HG03460 (cell line): ENCODE measurements at regions not wholly inside any gene's neighbourhood (a gene's known extent, or its start where the extent isn't known, plus 50 kb on each side); places are given as distances from the start of the nearest gene placed in this dataset.

Source experiments
- ATAC-seq: cut with Tn5 transposase; IDR thresholded peaks from one replicate; pipeline ENCODE4 v1.9.1; 2021; ENCODE audit not compliant: unreplicated experiment

DNA sequence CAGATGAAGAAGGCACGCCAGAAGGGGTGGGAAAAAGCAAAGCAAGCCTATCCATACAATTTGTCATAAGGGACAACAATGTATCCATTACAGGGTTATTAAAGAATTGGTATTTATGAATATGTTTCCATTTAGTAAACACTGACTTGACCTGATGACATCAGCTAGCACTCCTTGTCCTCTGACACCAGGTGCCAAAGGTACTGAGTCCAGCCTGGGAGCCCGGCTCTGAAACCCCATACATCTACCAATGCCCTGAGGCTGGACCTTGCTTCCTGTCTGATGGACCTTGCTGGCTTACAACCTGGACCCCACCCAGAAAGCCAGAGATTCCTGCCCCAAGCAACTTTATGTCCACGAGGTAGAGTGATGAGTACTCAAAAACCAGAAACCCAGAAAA, 263.0 kb upstream of the ATP11B start:
- no peak for ATAC-seq

DNA sequence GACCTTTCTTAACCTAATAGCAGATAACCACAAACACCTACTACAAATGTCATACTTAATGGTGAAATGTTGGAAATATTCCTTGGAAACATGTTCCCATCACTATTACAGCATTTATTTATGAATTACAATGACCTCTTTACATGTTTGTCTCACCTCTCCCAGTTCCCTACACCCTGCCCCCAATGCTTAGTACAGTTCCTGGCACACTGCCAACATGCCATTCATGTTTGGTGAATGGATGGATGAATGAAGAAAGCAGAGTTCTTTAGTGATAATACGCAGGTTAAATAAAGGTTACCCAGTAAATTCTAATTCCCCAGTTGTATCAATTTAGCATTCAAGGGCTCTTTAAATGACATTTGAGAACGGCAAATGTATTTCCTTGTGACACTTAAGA, 259.9 kb upstream of the ATP11B start:
- no peak for ATAC-seq

DNA sequence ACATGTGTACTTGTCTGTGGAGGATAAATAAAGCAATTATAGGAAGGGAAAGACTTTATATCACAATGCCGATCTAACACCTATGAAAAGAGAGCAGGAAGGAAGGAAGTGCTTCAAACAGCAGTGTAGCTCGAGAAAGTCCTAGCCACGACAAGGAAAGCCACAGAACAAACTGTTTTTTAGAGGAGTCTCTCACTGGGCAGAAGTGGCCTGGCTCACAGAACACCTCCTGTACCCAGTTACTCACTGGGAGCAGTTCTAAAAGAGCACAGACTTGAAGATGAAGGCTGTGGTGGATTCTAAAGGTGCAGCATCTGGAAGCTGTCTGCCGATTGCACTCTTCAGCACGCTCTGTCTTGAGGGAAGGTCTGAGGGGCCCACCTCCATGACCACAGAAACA, 248.8 kb upstream of the ATP11B start:
- ATAC-seq = no peak

DNA sequence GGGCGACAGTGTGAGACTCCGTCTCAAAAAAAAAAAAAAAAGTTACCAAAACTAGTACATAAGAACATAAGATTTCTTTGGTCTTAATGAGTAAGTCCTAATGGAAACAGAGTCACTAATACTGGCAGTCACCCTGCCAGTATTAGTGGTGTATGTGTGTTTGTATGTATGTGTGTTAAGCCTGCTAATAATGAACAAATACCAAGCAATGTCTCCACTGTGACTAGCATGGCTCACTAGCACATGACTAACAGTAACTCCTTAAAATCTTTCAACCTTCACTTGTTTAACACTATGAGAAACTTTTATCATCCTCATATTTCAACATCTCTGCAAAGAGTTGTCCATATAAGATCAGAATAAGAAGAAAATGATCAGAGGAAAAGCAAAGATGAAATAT, 231.0 kb upstream of the ATP11B start:
- ATAC-seq = no peak

DNA sequence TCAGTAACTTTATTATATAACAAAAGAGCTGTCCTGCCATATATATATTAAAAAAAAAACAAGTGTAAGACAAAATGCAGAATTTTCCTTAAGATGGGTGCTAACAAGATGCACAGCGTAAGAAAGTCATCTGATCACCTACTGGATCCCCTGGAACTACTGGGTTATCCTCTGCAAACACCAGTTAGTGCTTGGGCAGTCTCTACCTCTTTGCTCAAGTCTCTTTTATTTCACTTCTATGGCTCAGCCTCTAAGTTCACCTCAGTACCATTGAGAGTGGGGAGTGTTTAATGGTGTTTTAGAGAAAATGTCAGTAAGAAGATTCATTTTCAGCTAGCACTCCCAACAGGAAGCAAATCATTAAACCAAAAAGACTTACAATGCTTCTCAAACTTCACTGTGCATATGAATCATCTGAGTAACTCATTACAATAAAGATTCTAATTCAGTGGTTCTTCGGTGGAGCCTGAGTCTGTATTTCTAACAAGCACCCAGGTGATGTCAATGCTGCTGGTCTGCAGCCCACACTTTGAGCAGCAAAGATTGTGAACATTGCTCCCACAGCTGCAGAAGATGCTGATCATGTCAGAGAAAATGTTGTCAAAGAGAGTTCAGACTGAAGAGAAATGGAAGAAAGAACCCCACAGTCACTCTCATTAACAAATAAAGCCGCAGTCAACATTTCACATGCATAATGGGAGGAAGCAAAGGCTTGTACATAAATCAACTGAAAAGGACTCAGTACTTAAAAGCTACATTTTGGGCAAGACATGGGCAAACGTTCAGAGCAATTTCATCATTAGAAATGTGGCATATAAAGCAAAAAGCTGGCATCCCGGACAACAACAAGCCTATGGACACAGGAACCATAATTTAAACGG, 227.1 kb upstream of the ATP11B start:
- ATAC-seq = no peak

DNA sequence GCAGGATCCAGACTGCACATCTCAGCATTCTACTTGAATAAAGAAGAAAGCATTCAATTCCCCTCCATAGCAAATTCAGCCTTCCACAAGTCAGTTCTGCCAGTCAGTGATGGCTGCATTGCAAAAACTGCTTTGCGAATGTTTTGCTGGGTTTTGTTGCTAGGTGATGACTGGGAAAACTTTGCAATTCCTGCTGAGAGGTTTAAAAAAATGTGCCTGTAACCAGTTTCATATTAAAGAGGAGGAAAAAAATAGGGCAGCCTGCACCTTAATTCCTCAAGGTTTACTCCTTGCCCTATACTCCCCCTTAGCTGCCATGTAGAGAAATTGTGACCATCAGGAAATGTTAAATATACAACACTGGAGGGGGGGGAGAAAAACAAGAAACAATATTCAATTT, 225.6 kb upstream of the ATP11B start:
- no peak for ATAC-seq

DNA sequence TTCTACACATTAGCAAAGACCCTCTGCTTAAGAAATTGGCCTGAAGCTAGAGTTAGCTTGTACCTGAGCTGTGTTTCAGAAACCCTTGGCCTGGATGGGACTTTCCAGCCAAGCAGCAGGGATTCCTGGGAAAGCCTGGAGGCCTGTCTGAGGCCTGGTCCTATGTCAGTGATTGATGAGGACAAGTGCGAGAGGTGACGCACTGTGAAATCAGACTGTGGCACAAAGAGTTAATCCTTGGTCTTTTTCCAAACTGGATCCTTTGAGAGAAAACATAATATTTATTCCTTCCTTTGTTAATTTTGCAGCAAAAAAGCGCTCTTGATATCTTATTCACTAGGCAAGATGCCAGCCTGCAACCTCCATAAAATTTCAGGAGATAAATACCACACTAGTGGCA, 225.0 kb upstream of the ATP11B start:
- no peak for ATAC-seq

DNA sequence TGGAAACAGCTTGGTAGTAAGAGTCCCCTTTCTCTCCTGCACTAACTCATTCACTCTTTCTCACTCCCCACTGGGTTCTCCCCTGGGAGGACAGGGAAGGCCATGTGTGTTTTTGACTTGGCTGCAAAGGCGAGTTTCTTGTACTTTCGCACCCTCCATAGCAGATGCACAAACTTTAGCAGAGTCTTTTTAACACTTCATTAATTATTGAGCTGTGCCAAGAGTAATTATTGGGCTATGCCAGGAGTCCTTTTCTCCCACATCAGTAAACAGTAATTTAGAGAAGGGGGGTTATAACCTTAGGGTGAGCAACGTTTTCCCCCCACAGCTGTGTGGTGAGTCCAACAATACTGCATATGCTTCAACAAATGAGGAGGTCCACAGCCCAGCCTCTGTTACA, 224.4 kb upstream of the ATP11B start:
- no peak for ATAC-seq

DNA sequence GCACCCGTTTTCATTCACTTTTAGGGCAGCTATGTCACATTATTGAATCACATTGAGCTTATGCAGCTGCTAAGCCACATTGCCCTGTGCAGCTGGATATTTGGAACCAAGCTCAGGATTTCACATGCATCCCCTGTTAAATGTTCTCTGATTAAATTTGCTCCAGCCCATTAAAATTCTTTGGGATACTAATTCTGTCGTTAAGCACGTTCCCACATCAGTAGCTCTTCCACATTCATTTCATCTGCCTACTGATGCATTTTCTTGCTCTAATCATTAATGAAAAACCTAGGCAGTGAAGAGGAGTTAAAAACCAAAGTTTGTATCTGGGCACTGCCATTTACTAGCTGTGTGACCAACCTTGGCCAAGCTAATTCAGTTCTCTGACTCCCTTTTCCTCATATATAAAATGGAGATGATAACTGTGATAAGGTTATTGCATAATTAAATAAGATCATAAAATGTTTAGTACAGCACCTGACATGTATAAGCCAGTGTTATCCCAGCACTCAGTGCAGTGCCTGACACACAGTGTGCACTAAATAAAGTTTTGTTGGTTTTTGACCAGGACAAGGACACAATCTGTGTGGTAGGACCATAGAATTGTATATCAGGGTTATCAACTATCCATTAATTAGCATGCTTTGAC, 222.2 kb upstream of the ATP11B start:
- ATAC-seq = no peak

DNA sequence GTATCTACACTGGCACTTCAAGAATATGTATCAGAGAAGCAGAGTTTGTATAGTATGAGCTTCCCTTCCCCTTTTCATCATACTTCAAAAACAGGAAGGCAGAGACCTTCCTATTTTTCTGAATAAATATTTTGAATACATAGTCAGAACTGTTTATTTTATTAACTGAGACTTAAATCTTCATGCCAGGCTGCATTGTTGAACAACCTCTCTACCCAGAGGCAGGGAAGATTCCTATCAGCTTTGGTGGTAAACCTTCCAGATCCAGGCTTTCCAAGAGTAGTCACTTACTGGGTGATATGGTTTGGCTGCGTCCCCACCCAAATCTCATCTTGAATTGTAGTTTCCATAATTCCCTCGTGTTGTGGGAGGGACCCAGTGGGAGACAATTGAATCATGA, 217.4 kb upstream of the ATP11B start:
- no peak for ATAC-seq

DNA sequence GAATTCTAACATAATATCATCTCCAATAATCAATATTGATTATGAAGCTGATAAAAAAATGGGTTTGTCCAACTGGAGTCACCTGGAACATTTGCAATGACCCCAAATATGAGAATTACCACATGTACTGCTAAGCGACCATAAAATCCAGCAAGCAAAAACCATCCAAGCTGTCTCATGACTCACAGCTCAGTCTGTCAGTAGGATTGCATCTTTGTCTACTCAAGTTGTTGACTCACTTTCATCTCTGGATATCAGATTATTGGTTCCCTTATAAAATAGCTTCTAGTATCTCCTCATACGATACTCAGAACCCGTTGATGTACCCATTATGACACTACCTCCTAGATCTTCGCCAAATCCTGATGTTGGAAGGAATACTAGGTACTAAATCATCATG, 209.8 kb upstream of the ATP11B start:
- no peak for ATAC-seq

DNA sequence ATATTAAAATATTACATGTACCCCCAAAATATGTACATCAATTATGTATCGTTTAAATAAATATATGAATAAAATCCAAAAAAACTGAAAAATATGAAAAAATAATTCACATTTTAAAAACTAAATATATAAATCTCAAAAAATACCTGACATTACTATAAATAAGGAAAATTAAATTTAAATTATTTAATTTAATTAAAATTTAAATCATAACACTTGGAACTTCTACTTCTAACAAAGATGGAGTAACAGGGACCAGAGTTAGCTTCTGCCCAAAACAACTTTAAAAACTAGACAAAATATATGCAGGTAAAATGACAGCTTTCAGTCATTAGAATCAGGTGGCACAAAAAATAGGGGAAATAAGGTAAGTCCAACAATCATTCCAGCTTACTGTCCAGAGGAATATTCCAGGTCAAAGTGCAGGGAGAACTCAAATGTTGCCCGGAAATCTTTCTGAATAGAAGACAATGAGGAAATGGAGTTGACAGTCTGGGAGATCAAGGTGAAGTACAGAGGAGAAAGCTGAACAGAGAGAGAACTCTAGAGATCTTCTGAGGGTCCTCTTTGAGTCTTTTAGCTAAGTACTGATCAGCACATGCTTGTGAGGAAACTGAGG, 207.7 kb upstream of the ATP11B start:
- no peak for ATAC-seq

DNA sequence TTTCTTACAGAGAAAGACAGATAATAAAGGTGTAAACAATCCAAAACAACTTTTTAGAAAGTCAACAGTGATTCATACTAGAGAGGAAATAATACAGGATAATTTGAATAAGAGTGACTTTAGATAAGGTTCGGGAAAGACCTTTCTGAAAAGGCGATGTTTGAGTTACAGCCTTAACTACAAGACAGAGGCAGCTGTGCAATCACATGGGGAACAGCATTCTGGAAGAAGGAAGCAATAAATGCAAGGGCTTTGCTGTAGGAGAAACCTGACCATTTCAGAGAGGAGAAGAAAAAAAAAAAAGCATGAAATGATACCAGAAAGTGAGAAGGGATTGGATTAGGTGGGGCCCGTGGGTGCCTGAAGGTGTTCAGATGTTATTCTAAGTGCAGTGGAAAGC, 200.6 kb upstream of the ATP11B start:
- ATAC-seq = no peak

DNA sequence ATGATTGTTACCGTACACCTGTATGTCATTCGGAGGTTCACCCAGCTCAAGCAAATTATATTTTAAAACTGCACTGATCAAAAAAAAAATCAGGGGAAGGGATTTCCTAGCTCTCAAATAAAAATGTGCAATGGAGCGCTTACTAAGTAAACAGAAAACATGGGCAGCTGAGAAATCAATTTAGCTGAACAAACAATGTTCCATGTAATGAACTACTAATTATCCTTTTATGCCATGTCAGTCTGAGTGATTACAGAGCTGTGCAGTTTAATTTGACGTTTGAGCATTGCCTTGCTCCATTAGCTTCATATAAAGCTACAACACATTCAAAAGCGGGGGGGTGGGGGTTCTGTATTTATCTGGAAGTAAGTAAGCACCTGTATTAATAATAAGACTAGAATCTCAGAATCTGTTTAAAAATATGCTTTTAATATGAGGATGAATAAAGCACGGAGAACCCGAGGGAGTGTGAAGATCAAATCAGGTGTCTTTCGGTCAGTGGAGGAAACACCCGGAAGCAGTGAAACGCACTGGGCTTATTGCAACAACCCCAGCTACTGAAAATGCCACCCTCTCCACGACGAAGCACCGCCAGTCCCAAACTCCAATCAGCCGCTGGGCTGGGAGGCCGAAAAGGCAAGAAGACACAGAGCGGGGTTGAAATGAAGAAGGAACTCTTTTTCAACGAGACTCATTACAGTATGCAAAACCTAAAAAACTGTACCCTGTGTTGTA, 196.5 kb upstream of the ATP11B start:
- ATAC-seq = no peak

DNA sequence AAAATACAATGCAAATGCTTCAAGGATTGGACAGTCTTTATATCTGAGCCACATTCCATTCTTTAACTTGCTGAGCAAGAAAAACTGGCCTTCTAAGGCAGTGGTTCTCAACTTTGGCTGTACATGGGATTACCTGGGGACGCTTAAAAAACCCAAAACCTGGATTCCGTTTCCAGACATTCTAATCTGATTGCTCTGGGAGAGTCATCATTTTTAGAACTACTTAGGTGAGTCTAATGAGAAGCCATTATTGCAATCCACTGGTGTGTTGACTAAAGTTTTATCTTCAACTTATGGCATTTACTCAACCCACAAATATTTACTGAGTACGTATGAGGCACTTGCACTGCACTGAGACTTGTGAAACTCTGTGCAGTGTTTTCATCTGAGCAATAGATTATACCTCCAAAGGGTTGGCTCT, 195.7 kb upstream of the ATP11B start:
- ATAC-seq = no peak

DNA sequence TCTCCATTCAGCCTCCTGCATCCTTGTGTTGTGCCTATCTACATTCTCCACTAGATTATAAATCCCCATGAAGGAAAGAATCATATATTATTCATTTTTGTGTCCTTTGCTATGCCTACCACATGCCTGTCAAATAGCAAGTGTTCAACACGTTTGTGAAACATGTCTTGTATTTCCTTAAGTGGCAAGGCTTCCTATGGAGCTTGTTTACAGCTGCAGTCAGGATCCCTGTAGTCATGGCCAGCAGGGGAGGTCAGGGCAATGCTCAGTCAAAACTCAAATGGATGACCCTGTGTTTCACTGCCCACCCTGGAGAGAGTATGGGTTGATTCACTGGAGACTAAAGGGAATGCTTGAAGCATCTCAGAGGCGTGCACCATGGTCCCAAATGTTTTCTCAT, 191.7 kb upstream of the ATP11B start:
- no peak for ATAC-seq

DNA sequence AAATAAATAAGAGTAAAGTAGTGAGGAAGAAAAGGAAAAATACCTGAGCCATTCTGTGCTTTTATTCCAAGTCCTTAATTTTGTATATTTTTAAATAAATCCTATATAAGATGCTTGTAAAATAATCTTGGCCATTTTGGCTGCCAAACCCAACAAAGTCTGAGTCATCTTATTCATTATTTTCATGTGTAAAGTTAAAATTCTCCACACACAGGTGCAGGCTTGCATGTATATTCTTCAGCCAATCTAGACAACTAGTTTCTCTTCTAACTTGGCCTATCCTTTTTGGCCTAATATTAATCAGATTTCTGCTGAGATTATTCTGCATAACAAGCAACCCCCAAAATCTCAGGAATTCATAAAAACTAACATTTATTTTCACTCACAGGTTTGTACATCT, 189.8 kb upstream of the ATP11B start:
- ATAC-seq = no peak

DNA sequence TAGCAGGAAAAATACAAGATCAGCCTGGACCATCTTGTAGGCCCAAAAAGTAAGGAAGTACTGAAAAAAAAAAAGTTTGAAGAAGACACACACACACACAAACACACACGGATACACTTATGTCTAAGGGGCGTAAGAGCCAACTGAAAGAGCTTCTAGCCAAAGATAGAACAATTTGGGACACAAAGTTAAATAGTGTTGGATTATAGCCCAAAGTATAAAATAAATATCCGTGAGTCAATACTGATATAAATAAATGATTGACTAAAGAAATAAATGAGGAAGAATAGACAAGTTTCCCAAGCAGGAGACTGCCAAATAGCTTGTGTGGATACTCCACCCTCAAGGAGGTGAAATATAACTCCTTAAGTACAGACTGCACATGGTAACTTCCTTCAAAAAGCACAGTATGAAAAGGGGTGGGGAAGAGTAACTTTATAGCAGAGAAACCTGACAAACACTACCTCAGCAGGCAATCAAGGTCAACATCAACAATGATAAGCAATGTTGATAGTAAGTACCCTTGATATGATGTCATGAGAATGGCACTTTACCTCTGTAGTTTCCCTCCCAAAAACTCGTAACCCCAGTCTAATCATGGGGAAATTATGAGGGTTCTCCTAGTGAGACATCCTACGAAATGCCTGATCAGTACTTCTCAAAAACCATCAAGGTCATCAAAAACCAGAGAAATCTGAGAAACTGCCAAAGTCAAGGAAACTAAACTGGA, 187.3 kb upstream of the ATP11B start:
- no peak for ATAC-seq

DNA sequence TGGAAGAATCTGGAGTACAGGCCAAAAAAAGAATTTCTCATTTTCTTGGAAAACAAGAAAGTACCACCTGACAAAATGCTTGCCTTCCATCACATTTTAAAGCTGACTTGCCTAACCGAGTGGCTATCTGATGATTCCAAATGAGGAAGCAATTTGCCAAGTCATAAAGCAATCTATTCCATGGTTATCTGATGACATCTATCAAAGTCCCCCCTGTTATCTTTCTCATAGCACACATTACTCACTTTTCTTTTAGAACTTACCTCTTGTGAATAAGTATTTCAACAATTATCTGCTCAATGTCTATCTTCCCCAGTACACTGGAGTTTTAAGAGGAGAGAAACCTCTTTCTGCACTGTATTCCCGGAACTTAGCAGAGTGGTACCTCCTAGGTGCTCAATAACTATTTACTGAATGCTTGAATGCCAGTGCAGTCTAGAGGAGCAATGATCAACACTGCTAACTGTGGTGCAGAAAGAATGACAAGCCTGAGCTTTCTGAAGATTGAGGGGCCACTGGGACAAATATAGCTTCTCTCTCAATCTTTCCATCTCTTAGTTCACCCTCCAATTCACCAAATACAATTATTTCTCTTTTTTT, 186.3 kb upstream of the ATP11B start:
- ATAC-seq = no peak

DNA sequence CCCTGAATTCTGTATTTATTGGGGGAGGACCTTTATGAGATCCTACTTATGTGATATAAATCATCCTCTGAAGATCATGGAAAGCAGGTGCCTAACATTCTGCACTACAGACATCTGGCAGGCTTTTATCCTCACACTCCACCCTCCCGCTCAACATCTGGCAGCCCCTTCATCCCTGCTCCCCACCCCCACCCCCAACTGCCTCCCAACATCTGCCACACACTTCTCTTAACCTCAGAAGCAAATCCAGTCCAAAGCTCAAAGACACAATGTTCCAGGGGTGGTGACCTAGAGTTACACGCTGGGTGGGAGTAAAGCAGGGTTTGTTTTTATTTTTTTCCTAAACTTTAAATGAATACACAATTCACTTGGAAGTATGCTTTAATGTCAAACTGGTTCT, 184.5 kb upstream of the ATP11B start:
- no peak for ATAC-seq
